Transverse colon (tissue), 4 donors: ENCODE measurements at regions not wholly inside any gene's neighbourhood (a gene's known extent, or its start where the extent isn't known, plus 50 kb on each side); places are given as distances from the start of the nearest gene placed in this dataset.
"Not testable (repeated sequence)": the region's sequence is repeated elsewhere in the genome, so short reads cannot be mapped to it uniquely, and the experiment has no call there.

ENCODE experiments used
- DNase-seq: peaks from one replicate; pipeline ENCODE4 v3.0.0-alpha.2; 2019
- H3K27ac ChIP-seq, 4 donors: fragments of 200-600 bp; sonication (generic); 2 replicates each; pipeline ENCODE4 v1.5.1; 2016 to 2018; ENCODE audit warnings: inconsistent platforms in 4 of 4
- H3K27me3 ChIP-seq: fragments of 200-600 bp; sonication (generic); 2 replicates; pipeline ENCODE4 v1.5.1; 2017; ENCODE audit warnings: inconsistent platforms
- H3K36me3 ChIP-seq, 4 donors: fragments of 200-600 bp; sonication (generic); 2 replicates each; pipeline ENCODE4 v1.5.1; 2017 to 2019; ENCODE audit warnings: inconsistent platforms in 4 of 4
- H3K4me1 ChIP-seq, 4 donors: fragments of 200-600 bp; sonication (generic); 2 replicates each; pipeline ENCODE4 v1.5.1; 2017 to 2020; ENCODE audit warnings: inconsistent platforms in 4 of 4
- H3K4me3 ChIP-seq, 4 donors: fragments of 200-600 bp; sonication (generic); 1 replicate in 1 of 4; 2 replicates in 3 of 4; pipeline versions ENCODE4 v1.5.1 to v1.6.1; 2017 to 2019; ENCODE audit warnings: inconsistent platforms in 4 of 4
- H3K9me3 ChIP-seq, 2 donors: fragments of 200-600 bp; sonication (generic); 2 replicates each; pipeline ENCODE4 v1.5.1; 2017 to 2019; ENCODE audit warnings: inconsistent platforms in 2 of 2
- CTCF ChIP-seq, 5 experiments: fragments of 200-600 bp in 3 of 5; fragments of 450-650 bp in 2 of 5; sonication (generic) in 3 of 5; IDR thresholded peaks; 1 replicate in 2 of 5; 2 replicates in 3 of 5; pipeline ENCODE4 v1.5.1; 2016 to 2017; ENCODE audit warnings: antibody characterized with exemption in 5 of 5, inconsistent platforms in 3 of 5, mild to moderate bottlenecking in 2 of 5, moderate library complexity in 1 of 5
- EP300 ChIP-seq: sonication (generic); formaldehyde crosslinking; IDR thresholded peaks from one replicate; pipeline ENCODE4 v1.6.1; 2017; ENCODE audit warnings: antibody characterized with exemption, low read depth
- POLR2A ChIP-seq: fragments of 450-650 bp; IDR thresholded peaks from one replicate; pipeline ENCODE4 v1.6.1; 2016; ENCODE audit warnings: antibody characterized with exemption, mild to moderate bottlenecking, moderate library complexity
- POLR2AphosphoS5 ChIP-seq, 3 donors: sonication (generic); formaldehyde crosslinking; IDR thresholded peaks; one replicate each; pipeline ENCODE4 v1.6.1; 2016; ENCODE audit warnings: antibody characterized with exemption in 3 of 3
- WGBS, 2 donors: methylation state at CpG; one replicate each; pipeline ENCODE4 v1.1.5; 2018; ENCODE audit warnings: low coverage in 1 of 2; 5-methylcytosine and 5-hydroxymethylcytosine counted together
- in situ Hi-C, 4 donors: fragments of 200-750 bp; cut with MboI; loops; one replicate each; pipeline versions ENCODE4 v1.15.0 to v1.15.1; 2017; ENCODE audit warnings: low sequenced_read_pairs in 3 of 4, low pct_ligation_motif_present in 1 of 4, low pct_unique_long_range_greater_than_20kb in 1 of 4
- intact Hi-C: fragments of 100-400 bp; cut with DNase I; formaldehyde crosslinking; loops from one replicate; pipeline ENCODE4 v1.15.1; 2023; ENCODE audit warnings: low total_unique reads

GRCh38 chrX:34325460-34325859 is 193.3 kb upstream of the FAM47A start:
- Histone ChIP-seq H3K4me1 (no peaks in the 10 kb centered on the region), H3K27me3 (no peaks in the 10 kb centered on the region), H3K9me3 (no peaks in the 10 kb centered on the region), H3K4me3 (no peak overlapping the region), H3K36me3 (no peaks in the 10 kb centered on the region), H3K27ac (no peak overlapping the region)
- in situ Hi-C loops = no loop called here
- 0 to 48% methylated on average over 1 to 2 of the region's 2 CpGs for WGBS, 2 donors
- no peak for DNase-seq
- intact Hi-C loops = no loop called here
- TF ChIP-seq CTCF (IDR thresholded peaks at IDR 0.05) (no peak), POLR2A (no peak), POLR2AphosphoS5 (IDR thresholded peaks at IDR 0.05) (no peak), EP300 (no peak)

GRCh38 chrX:34320424-34320823 is 188.3 kb upstream of the FAM47A start:
- 91% methylated on average over 16 of the region's 16 CpGs; no CpG with 5 or more reads in 1 of the 2 donors for WGBS, 2 donors
- H3K27me3 ChIP-seq, in situ Hi-C loops, H3K27ac ChIP-seq, intact Hi-C loops, H3K9me3 ChIP-seq, DNase-seq, H3K4me1 ChIP-seq, H3K4me3 ChIP-seq, H3K36me3 ChIP-seq: not testable (repeated sequence)

- Histone ChIP-seq H3K36me3 (no peaks in the 10 kb centered on the region), H3K27me3 (no peaks in the 10 kb centered on the region), H3K4me3 (no peak overlapping the region), H3K9me3 (no peaks in the 10 kb centered on the region), H3K27ac (no peak overlapping the region), H3K4me1 (no peaks in the 10 kb centered on the region)
- in situ Hi-C loops (no loop called here), intact Hi-C loops (no loop called here)
- WGBS, 2 donors = 3% methylated on average over 1 of the region's 1 CpG; no CpG with 5 or more reads in 1 of the 2 donors
- DNase-seq = no peak
- TF ChIP-seq CTCF (IDR thresholded peaks at IDR 0.05) (peak in 3 of 5 experiments; percentile 16 to 50 (median 27)), EP300 (no peak)
Observed at GRCh38 chrX:34300871-34301270, 168.8 kb upstream of the FAM47A start.

- intact Hi-C loops (no loop called here), in situ Hi-C loops (loop anchor here in 3 of 4 donors (25.0 kb wide), 2 partner anchors 837 to 862 kb away; no protein-coding TSS in a partner anchor)
- H3K36me3 ChIP-seq = no peaks in the 10 kb centered on the region
- WGBS, 2 donors = 41% methylated on average over 2 of the region's 2 CpGs; no CpG with 5 or more reads in 1 of the 2 donors
- H3K27me3 ChIP-seq = no peaks in the 10 kb centered on the region
- DNase-seq = no peak
- H3K9me3 ChIP-seq = no peaks in the 10 kb centered on the region
- H3K4me1 ChIP-seq = no peaks in the 10 kb centered on the region
- H3K27ac ChIP-seq = no peak overlapping the region
- no peak overlapping the region for H3K4me3 ChIP-seq
- TF ChIP-seq POLR2AphosphoS5 (IDR thresholded peaks at IDR 0.05) = no peak
- TF ChIP-seq EP300 = no peak
- no peak for TF ChIP-seq POLR2A
- no peak for TF ChIP-seq CTCF (IDR thresholded peaks at IDR 0.05)
Observed at GRCh38 chrX:34299451-34299967, 167.4 kb upstream of the FAM47A start.

- in situ Hi-C loops = loop anchor here in 3 of 4 donors (25.0 kb wide), 2 partner anchors 832 to 857 kb away; no protein-coding TSS in a partner anchor
- TF ChIP-seq EP300 (no peak), POLR2AphosphoS5 (IDR thresholded peaks at IDR 0.05) (no peak), POLR2A (no peak), CTCF (IDR thresholded peaks at IDR 0.05) (no peak)
- Histone ChIP-seq H3K9me3 (no peaks in the 10 kb centered on the region), H3K36me3 (no peaks in the 10 kb centered on the region), H3K27me3 (no peaks in the 10 kb centered on the region), H3K4me1 (no peaks in the 10 kb centered on the region), H3K27ac (no peak overlapping the region), H3K4me3 (no peak overlapping the region)
- WGBS, 2 donors = 81% methylated on average over 6 of the region's 6 CpGs; no CpG with 5 or more reads in 1 of the 2 donors
- DNase-seq = no peak
- intact Hi-C loops = no loop called here
Observed at GRCh38 chrX:34294665-34295064, 162.6 kb upstream of the FAM47A start.
